GM21529 (cell line): ENCODE measurements at regions not wholly inside any gene's neighbourhood (a gene's known extent, or its start where the extent isn't known, plus 50 kb on each side); places are given as distances from the start of the nearest gene placed in this dataset.
"Not testable (repeated sequence)": the region's sequence is repeated elsewhere in the genome, so short reads cannot be mapped to it uniquely, and the experiment has no call there.

Experiments used
- ATAC-seq: cut with Tn5 transposase; IDR thresholded peaks from one replicate; pipeline ENCODE4 v1.9.1; 2021; ENCODE audit not compliant: unreplicated experiment

- no peak for ATAC-seq
These were observed 897.3 kb upstream of the DDX18 start for GRCh38 chr2:116917196-116917595.

GRCh38 chr2:116918574-116918973, 895.9 kb upstream of the DDX18 start:
- no peak for ATAC-seq

GRCh38 chr2:116922414-116922813, 892.1 kb upstream of the DDX18 start:
- no peak for ATAC-seq

- no peak for ATAC-seq
These were observed 890.0 kb upstream of the DDX18 start for GRCh38 chr2:116924509-116924908.

- no peak for ATAC-seq
These were observed 879.2 kb upstream of the DDX18 start for GRCh38 chr2:116935097-116935814.

- no peak for ATAC-seq
These were observed 866.2 kb upstream of the DDX18 start for GRCh38 chr2:116948258-116948657.

GRCh38 chr2:116949249-116949648, 865.2 kb upstream of the DDX18 start:
- ATAC-seq, result no peak

- ATAC-seq, result no peak
These were observed 862.2 kb upstream of the DDX18 start for GRCh38 chr2:116952254-116952653.

GRCh38 chr2:116955646-116956045, 858.8 kb upstream of the DDX18 start:
- no peak for ATAC-seq

GRCh38 chr2:116975608-116976007, 838.9 kb upstream of the DDX18 start:
- ATAC-seq, result no peak

GRCh38 chr2:116979916-116980764, 834.4 kb upstream of the DDX18 start:
- ATAC-seq, result no peak

GRCh38 chr2:116987447-116987846, 827.0 kb upstream of the DDX18 start:
- no peak for ATAC-seq

GRCh38 chr2:116988303-116988702, 826.2 kb upstream of the DDX18 start:
- ATAC-seq, result no peak

- no peak for ATAC-seq
These were observed 795.1 kb upstream of the DDX18 start for GRCh38 chr2:117019357-117019756.

GRCh38 chr2:117027646-117028045, 786.8 kb upstream of the DDX18 start:
- ATAC-seq, result no peak

- ATAC-seq, result not testable (repeated sequence)
These were observed 785.8 kb upstream of the DDX18 start for GRCh38 chr2:117028708-117029107.

GRCh38 chr2:117055499-117056375, 758.8 kb upstream of the DDX18 start:
- ATAC-seq, result no peak

GRCh38 chr2:117056376-117056748, 758.1 kb upstream of the DDX18 start:
- no peak for ATAC-seq

GRCh38 chr2:117057016-117057415, 757.5 kb upstream of the DDX18 start:
- no peak for ATAC-seq

- no peak for ATAC-seq
These were observed 756.1 kb upstream of the DDX18 start for GRCh38 chr2:117058366-117058765.

- no peak for ATAC-seq
These were observed 750.5 kb upstream of the DDX18 start for GRCh38 chr2:117064021-117064420.
